ENCODE measurements at regions not wholly inside any gene's neighbourhood (a gene's known extent, or its start where the extent isn't known, plus 50 kb on each side); places are given as distances from the start of the nearest gene placed in this dataset.

GRCh38 chr18:78722929-78723710 lies 256.5 kb upstream of the SALL3 start:
- Histone ChIP-seq H3K36me3 (ENCODE audit: insufficient read depth) (no peaks in the 10 kb centered on the region), H3K27me3 (ENCODE audit: insufficient read depth, low read depth) (no peaks in the 10 kb centered on the region), H3K27ac (no peak overlapping the region), H3K79me2 (ENCODE audit: insufficient read depth, low read depth) (no peaks in the 10 kb centered on the region), H4K20me1 (ENCODE audit: insufficient read depth) (no peaks in the 10 kb centered on the region), H3K4me2 (no peak overlapping the region), H2AFZ (ENCODE audit: low read depth) (no peak overlapping the region), H3K4me3 (IDR thresholded peaks at IDR 0.05; ENCODE audit: insufficient read depth, low read depth, low read length) (no peak overlapping the region), H3K9ac (no peak overlapping the region), H3K4me1 (ENCODE audit: low read depth, poor library complexity, severe bottlenecking) (no peaks in the 10 kb centered on the region)
- no peak for TF ChIP-seq CTCF (conservative IDR thresholded peaks at IDR 0.05; ENCODE audit: low read depth, low read length)

- no peaks in the 10 kb centered on the region for H4K20me1 ChIP-seq (ENCODE audit: insufficient read depth)
- no peak overlapping the region for H3K27ac ChIP-seq
- no peak overlapping the region for H3K4me2 ChIP-seq
- H2AFZ ChIP-seq (ENCODE audit: low read depth): no peak overlapping the region
- no peaks in the 10 kb centered on the region for H3K4me1 ChIP-seq (ENCODE audit: low read depth, poor library complexity, severe bottlenecking)
- H3K9ac ChIP-seq: no peak overlapping the region
- TF ChIP-seq CTCF (conservative IDR thresholded peaks at IDR 0.05; ENCODE audit: low read depth, low read length): no peak
- H3K79me2 ChIP-seq (ENCODE audit: insufficient read depth, low read depth): no peaks in the 10 kb centered on the region
- no peaks in the 10 kb centered on the region for H3K27me3 ChIP-seq (ENCODE audit: insufficient read depth, low read depth)
- no peak overlapping the region for H3K4me3 ChIP-seq (IDR thresholded peaks at IDR 0.05; ENCODE audit: insufficient read depth, low read depth, low read length)
- no peaks in the 10 kb centered on the region for H3K36me3 ChIP-seq (ENCODE audit: insufficient read depth)
Measured at GRCh38 chr18:78724214-78724914, 255.3 kb upstream of the SALL3 start.

GRCh38 chr18:78725426-78725825 lies 254.2 kb upstream of the SALL3 start:
- Histone ChIP-seq H3K4me2 (no peak overlapping the region), H3K27me3 (ENCODE audit: insufficient read depth, low read depth) (no peaks in the 10 kb centered on the region), H3K79me2 (ENCODE audit: insufficient read depth, low read depth) (no peaks in the 10 kb centered on the region), H3K36me3 (ENCODE audit: insufficient read depth) (no peaks in the 10 kb centered on the region), H4K20me1 (ENCODE audit: insufficient read depth) (no peaks in the 10 kb centered on the region), H3K27ac (no peak overlapping the region), H3K4me1 (ENCODE audit: low read depth, poor library complexity, severe bottlenecking) (no peaks in the 10 kb centered on the region), H3K9ac (no peak overlapping the region), H2AFZ (ENCODE audit: low read depth) (no peak overlapping the region), H3K4me3 (IDR thresholded peaks at IDR 0.05; ENCODE audit: insufficient read depth, low read depth, low read length) (no peak overlapping the region)
- TF ChIP-seq CTCF (conservative IDR thresholded peaks at IDR 0.05; ENCODE audit: low read depth, low read length): no peak

GRCh38 chr18:78726326-78727056 lies 253.1 kb upstream of the SALL3 start:
- Histone ChIP-seq H3K27me3 (ENCODE audit: insufficient read depth, low read depth) (no peaks in the 10 kb centered on the region), H2AFZ (ENCODE audit: low read depth) (no peak overlapping the region), H3K36me3 (ENCODE audit: insufficient read depth) (no peaks in the 10 kb centered on the region), H3K4me2 (no peak overlapping the region), H3K27ac (no peak overlapping the region), H3K4me1 (ENCODE audit: low read depth, poor library complexity, severe bottlenecking) (no peaks in the 10 kb centered on the region), H3K4me3 (IDR thresholded peaks at IDR 0.05; ENCODE audit: insufficient read depth, low read depth, low read length) (no peak overlapping the region), H3K79me2 (ENCODE audit: insufficient read depth, low read depth) (no peaks in the 10 kb centered on the region), H4K20me1 (ENCODE audit: insufficient read depth) (no peaks in the 10 kb centered on the region), H3K9ac (no peak overlapping the region)
- no peak for TF ChIP-seq CTCF (conservative IDR thresholded peaks at IDR 0.05; ENCODE audit: low read depth, low read length)

Data from KMS-11 (cell line).